IMR-90 (cell line): ENCODE measurements at regions not wholly inside any gene's neighbourhood (a gene's known extent, or its start where the extent isn't known, plus 50 kb on each side); places are given as distances from the start of the nearest gene placed in this dataset.

ENCODE experiments used
- ATAC-seq: fragments of 200-7000 bp; cut with Tn5 transposase; 2 replicates; pipeline ENCODE4 v1.9.1; 2020; ENCODE audit warnings: low read depth, mild to moderate bottlenecking, moderate library complexity
- BruUV-seq: library from RNA; stranded (reverse); fragments of 400-500 nt; replicated peaks from 2 replicates; lab custom pipeline; 2021; lab: Mats Ljungman, UMichigan
- CTCF ChIA-PET: fragments of 300-600 bp; formaldehyde crosslinking; extraction: SDS; loops from one replicate; lab custom pipeline; 2021; ENCODE audit warnings: antibody characterized with exemption; lab: Yijun Ruan, JAX
- POLR2A ChIA-PET: fragments of 300-600 bp; sonication (Branson Sonifier 250); formaldehyde crosslinking; loops from one replicate; lab custom pipeline; 2022; ENCODE audit warnings: antibody characterized with exemption; ENCODE audit not compliant: unreplicated experiment; lab: Charles Lee
- DNase-seq: peaks from one replicate; pipeline ENCODE4 v3.0.0; 2013
- H2AFZ ChIP-seq: replicated peaks from 2 replicates; pipeline ENCODE3; 2013; ENCODE audit warnings: low read length, mild to moderate bottlenecking; ENCODE audit not compliant: poor library complexity
- H2AK5ac ChIP-seq: 2 replicates; pipeline ENCODE4 v1.6.1; 2013; ENCODE audit warnings: low read depth, low read length, inconsistent platforms
- H2AK9ac ChIP-seq: replicated peaks from 2 replicates; pipeline ENCODE3; 2013; ENCODE audit warnings: mild to moderate bottlenecking, low read depth, low read length, moderate library complexity; ENCODE audit not compliant: poor library complexity
- H2BK120ac ChIP-seq: 2 replicates; pipeline ENCODE4 v1.6.1; 2013; ENCODE audit warnings: low read depth, low read length, inconsistent platforms
- H2BK15ac ChIP-seq: 3 replicates; pipeline ENCODE4 v1.6.1; 2013; ENCODE audit warnings: low read depth, low read length, inconsistent platforms
- H2BK20ac ChIP-seq: 2 replicates; pipeline ENCODE4 v1.6.1; 2013; ENCODE audit warnings: low read depth, mild to moderate bottlenecking, inconsistent platforms, low read length, moderate library complexity
- H2BK5ac ChIP-seq: 2 replicates; pipeline ENCODE4 v1.6.1; 2013; ENCODE audit warnings: mild to moderate bottlenecking, low read depth, low read length, inconsistent platforms; ENCODE audit not compliant: poor library complexity, severe bottlenecking
- H3K14ac ChIP-seq: replicated peaks from 2 replicates; pipeline ENCODE4 v1.6.1; 2013; ENCODE audit warnings: low read depth, low read length, inconsistent platforms
- H3K18ac ChIP-seq: 2 replicates; pipeline ENCODE4 v1.6.1; 2013; ENCODE audit warnings: low read depth, low read length, control low read depth
- H3K23ac ChIP-seq: 2 replicates; pipeline ENCODE4 v1.6.1; 2013; ENCODE audit warnings: low read depth, low read length, inconsistent platforms
- H3K27ac ChIP-seq: 2 replicates; pipeline ENCODE4 v1.5.1; 2013; ENCODE audit warnings: mild to moderate bottlenecking, control low read depth, low read length; ENCODE audit not compliant: insufficient read depth
- H3K27me3 ChIP-seq: 2 replicates; pipeline ENCODE4 v1.6.1; 2013; ENCODE audit warnings: low read length; ENCODE audit not compliant: control insufficient read depth, insufficient read depth
- H3K36me3 ChIP-seq: 2 replicates; pipeline ENCODE4 v1.6.1; 2013; ENCODE audit warnings: low read length, mixed read lengths; ENCODE audit not compliant: control insufficient read depth, insufficient read depth
- H3K4ac ChIP-seq: 2 replicates; pipeline ENCODE4 v1.6.1; 2013; ENCODE audit warnings: low read depth, low read length, inconsistent platforms
- H3K4me1 ChIP-seq: 2 replicates; pipeline ENCODE4 v1.6.1; 2013; ENCODE audit warnings: low read length, mixed read lengths; ENCODE audit not compliant: control insufficient read depth, insufficient read depth
- H3K4me2 ChIP-seq: 2 replicates; pipeline ENCODE4 v1.6.1; 2013; ENCODE audit warnings: low read depth, mild to moderate bottlenecking, control low read depth, low read length, moderate library complexity
- H3K4me3 ChIP-seq: 2 replicates; pipeline ENCODE4 v1.5.1; 2013; ENCODE audit warnings: low read depth, mild to moderate bottlenecking, control low read depth, low read length, moderate library complexity; ENCODE audit not compliant: insufficient read depth
- H3K56ac ChIP-seq: 2 replicates; pipeline ENCODE4 v1.6.1; 2013; ENCODE audit warnings: low read length, inconsistent platforms; ENCODE audit not compliant: insufficient read depth; ENCODE audit errors: extremely low read depth
- H3K79me1 ChIP-seq, 2 experiments: 2 replicates each; pipeline ENCODE4 v1.6.1; 2013; ENCODE audit warnings: low read length in 2 of 2, inconsistent platforms in 1 of 2, low read depth in 1 of 2
- H3K9ac ChIP-seq: 2 replicates; pipeline ENCODE4 v1.6.1; 2013; ENCODE audit warnings: low read depth, low read length, control low read depth
- H3K9me1 ChIP-seq: 2 replicates; pipeline ENCODE4 v1.6.1; 2013; ENCODE audit warnings: low read length, inconsistent platforms; ENCODE audit not compliant: insufficient read depth
- H3K9me3 ChIP-seq: 2 replicates; pipeline ENCODE4 v1.6.1; 2013; ENCODE audit warnings: low read length; ENCODE audit not compliant: control insufficient read depth, insufficient read depth
- H4K20me1 ChIP-seq: 2 replicates; pipeline ENCODE4 v1.6.1; 2013; ENCODE audit warnings: low read length, inconsistent platforms; ENCODE audit not compliant: insufficient read depth
- H4K5ac ChIP-seq: 2 replicates; pipeline ENCODE4 v1.6.1; 2013; ENCODE audit warnings: mild to moderate bottlenecking, low read depth, low read length, control low read depth
- H4K8ac ChIP-seq, 2 experiments: 2 replicates each; pipeline ENCODE4 v1.6.1; 2013; ENCODE audit warnings: low read depth in 2 of 2, low read length in 2 of 2, control low read depth in 1 of 2, inconsistent platforms in 1 of 2
- H4K91ac ChIP-seq: 2 replicates; pipeline ENCODE4 v1.6.1; 2013; ENCODE audit warnings: low read depth, low read length, inconsistent platforms; ENCODE audit not compliant: insufficient read depth
- BHLHE40 ChIP-seq: fragments of 150-350 bp; IDR thresholded peaks from 2 replicates; pipeline ENCODE4 v1.6.1; 2016; ENCODE audit warnings: mild to moderate bottlenecking, low read depth, low read length
- CEBPB ChIP-seq: IDR thresholded peaks from 2 replicates; pipeline ENCODE4 v1.6.1; 2012; ENCODE audit warnings: low read depth, low read length, improper control_type of control experiment
- CHD1 ChIP-seq: IDR thresholded peaks from 2 replicates; pipeline ENCODE4 v1.6.1; 2012; ENCODE audit warnings: low read depth, low read length, improper control_type of control experiment
- CTCF ChIP-seq: conservative IDR thresholded peaks from 2 replicates; pipeline ENCODE4 v1.5.1; 2012; ENCODE audit warnings: mild to moderate bottlenecking, low read depth, low read length, improper control_type of control experiment
- ELK1 ChIP-seq: fragments of 150-350 bp; IDR thresholded peaks from 2 replicates; pipeline ENCODE4 v1.6.1; 2016; ENCODE audit warnings: low read depth, mild to moderate bottlenecking, low read length, moderate library complexity, borderline replicate concordance
- FOS ChIP-seq: fragments of 150-350 bp; IDR thresholded peaks from 2 replicates; pipeline ENCODE4 v1.6.1; 2016; ENCODE audit warnings: low read depth, low read length
- MAFK ChIP-seq: IDR thresholded peaks from 2 replicates; pipeline ENCODE4 v1.6.1; 2012; ENCODE audit warnings: low read depth, low read length, improper control_type of control experiment
- MAZ ChIP-seq: IDR thresholded peaks from 2 replicates; pipeline ENCODE4 v1.6.1; 2012; ENCODE audit warnings: low read depth, mild to moderate bottlenecking, low read length, improper control_type of control experiment, moderate library complexity, borderline replicate concordance
- MXI1 ChIP-seq: IDR thresholded peaks from 2 replicates; pipeline ENCODE4 v1.6.1; 2012; ENCODE audit warnings: low read depth, mild to moderate bottlenecking, low read length, moderate library complexity, borderline replicate concordance
- NFE2L2 ChIP-seq: fragments of 150-350 bp; IDR thresholded peaks from 2 replicates; pipeline ENCODE4 v1.6.1; 2016; ENCODE audit warnings: low read depth, mild to moderate bottlenecking, low read length
- POLR2A ChIP-seq: IDR thresholded peaks from 2 replicates; pipeline ENCODE4 v1.6.1; 2012; ENCODE audit warnings: mild to moderate bottlenecking, low read depth, low read length
- RAD21 ChIP-seq: IDR thresholded peaks from 2 replicates; pipeline ENCODE4 v1.6.1; 2012; ENCODE audit warnings: low read length, improper control_type of control experiment
- RCOR1 ChIP-seq: IDR thresholded peaks from 2 replicates; pipeline ENCODE4 v1.6.1; 2012; ENCODE audit warnings: mild to moderate bottlenecking, low read length, improper control_type of control experiment; ENCODE audit not compliant: insufficient replicate concordance
- RFX5 ChIP-seq: IDR thresholded peaks from 2 replicates; pipeline ENCODE4 v1.8.0; 2012; ENCODE audit warnings: low read depth, mild to moderate bottlenecking, low read length, moderate library complexity
- SMC3 ChIP-seq: fragments of 150-350 bp; IDR thresholded peaks from 2 replicates; pipeline ENCODE4 v1.6.1; 2016; ENCODE audit warnings: low read depth, mild to moderate bottlenecking, antibody characterized with exemption, low read length, moderate library complexity
- USF2 ChIP-seq: fragments of 150-350 bp; IDR thresholded peaks from 2 replicates; pipeline ENCODE4 v1.6.1; 2017; ENCODE audit warnings: mild to moderate bottlenecking, antibody characterized with exemption, low read length, low read depth
- WGBS, 2 experiments: methylation state at CpG; one replicate each; pipeline versions ENCODE4 v1.1.5 to v1.1.7; 2013; ENCODE audit warnings: missing lambda C conversion rate in 2 of 2; ENCODE audit not compliant: insufficient read length in 1 of 2; ENCODE audit errors: extremely low coverage in 2 of 2; 5-methylcytosine and 5-hydroxymethylcytosine counted together
- dilution Hi-C: fragments of 300-500 bp; cut with HindIII; formaldehyde crosslinking; loops from one replicate; pipeline ENCODE4 v1.14.3; 2018; ENCODE audit warnings: low sequenced_read_pairs; ENCODE audit not compliant: unreplicated experiment
- in situ Hi-C: fragments of 300-500 bp; cut with MboI; formaldehyde crosslinking; loops from 3 replicates; pipeline ENCODE4 v1.14.3; 2019; ENCODE audit warnings: low sequenced_read_pairs, inconsistent platforms, mixed read lengths
- intact Hi-C: fragments of 100-400 bp; cut with micrococcal nuclease; formaldehyde crosslinking; loops from 2 replicates; pipeline ENCODE4 v1.10.0; 2022

GRCh38 chrX:150081076-150081475 lies 142.8 kb upstream of the EOLA2 start:
- Histone ChIP-seq H3K14ac (no peak overlapping the region), H4K5ac (no peak overlapping the region), H2AK9ac (no peak overlapping the region), H3K18ac (no peak overlapping the region), H3K23ac (no peak overlapping the region), H2BK120ac (peak overlapping the region; percentile 1; the same call in 1 of the 2 replicates), H2AK5ac (peak overlapping the region; percentile 4), H3K4me1 (peaks cover 9% of the 10 kb centered on the region), H3K27me3 (no peaks in the 10 kb centered on the region), H3K9me1 (peaks cover 7% of the 10 kb centered on the region; the same call in 1 of the 2 replicates), H3K9ac (no peak overlapping the region), H2BK20ac (no peak overlapping the region; the same call in 1 of the 2 replicates), H3K4me2 (no peak overlapping the region), H2BK5ac (no peak overlapping the region), H3K36me3 (no peaks in the 10 kb centered on the region), H3K4ac (no peak overlapping the region), H3K79me1 (no peaks in the 10 kb centered on the region), H2AFZ (no peak overlapping the region), H3K56ac (no peak overlapping the region), H3K9me3 (no peaks in the 10 kb centered on the region), H3K27ac (no peak overlapping the region), H4K91ac (peak overlapping the region; percentile 39; the same call in 1 of the 2 replicates), H3K4me3 (no peak overlapping the region), H2BK15ac (peak overlapping the region; percentile 5; the same call in 1 of the 3 replicates), H4K8ac (no peak overlapping the region), H4K20me1 (no peaks in the 10 kb centered on the region)
- no TSS peak for BruUV-seq
- POLR2A ChIA-PET = no interaction called here
- TF ChIP-seq RCOR1 = no peak
- no peak for TF ChIP-seq POLR2A
- no peak for TF ChIP-seq CHD1
- no peak for TF ChIP-seq NFE2L2
- no peak for TF ChIP-seq USF2
- TF ChIP-seq MAZ = no peak
- TF ChIP-seq BHLHE40 = no peak
- no peak for TF ChIP-seq CTCF
- no peak for TF ChIP-seq RAD21
- no peak for TF ChIP-seq SMC3
- no peak for TF ChIP-seq MAFK
- TF ChIP-seq MXI1 = no peak
- TF ChIP-seq ELK1 = no peak
- TF ChIP-seq RFX5 = no peak
- TF ChIP-seq FOS = no peak
- TF ChIP-seq CEBPB = no peak
- whole genome bisulfite sequencing, 2 experiments = no CpG with 5 or more reads among the region's 3 CpGs
- dilution Hi-C loops = no loop called here
- CTCF ChIA-PET = no interaction called here
- no peak for DNase-seq
- in situ Hi-C loops = no loop called here
- intact Hi-C loops = no loop called here
- ATAC-seq = no peak
